H9 (cell line): ENCODE measurements at regions not wholly inside any gene's neighbourhood (a gene's known extent, or its start where the extent isn't known, plus 50 kb on each side); places are given as distances from the start of the nearest gene placed in this dataset.

ENCODE experiments used
- DNase-seq: peaks from one replicate; pipeline ENCODE4 v3.0.0-alpha.2; 2017
- H2AFZ ChIP-seq: one replicate; pipeline ENCODE4 v1.6.1; 2013; ENCODE audit warnings: mild to moderate bottlenecking, low read length, control low read depth, moderate library complexity
- H2AK5ac ChIP-seq: 2 replicates; pipeline ENCODE4 v1.6.1; 2013; ENCODE audit warnings: low read length, control low read depth, mixed read lengths; ENCODE audit not compliant: insufficient read length
- H2BK120ac ChIP-seq: one replicate; pipeline ENCODE4 v1.6.1; 2013; ENCODE audit warnings: low read depth, mild to moderate bottlenecking, low read length, control low read depth, inconsistent platforms; ENCODE audit not compliant: poor library complexity, severe bottlenecking
- H2BK12ac ChIP-seq: 2 replicates; pipeline ENCODE4 v1.6.1; 2013; ENCODE audit warnings: low read length, control low read depth, mixed read lengths, low read depth; ENCODE audit not compliant: insufficient read length
- H2BK15ac ChIP-seq: 2 replicates; pipeline ENCODE4 v1.6.1; 2013; ENCODE audit warnings: low read depth, low read length, control low read depth
- H2BK20ac ChIP-seq: one replicate; pipeline ENCODE4 v1.6.1; 2013; ENCODE audit warnings: low read depth, mild to moderate bottlenecking, low read length, control low read depth, inconsistent platforms; ENCODE audit not compliant: poor library complexity, severe bottlenecking
- H2BK5ac ChIP-seq: 2 replicates; pipeline ENCODE4 v1.6.1; 2013; ENCODE audit warnings: low read length, control low read depth, mixed read lengths; ENCODE audit not compliant: insufficient read length
- H3K14ac ChIP-seq: 2 replicates; pipeline ENCODE4 v1.6.1; 2013; ENCODE audit warnings: low read length, control low read depth; ENCODE audit not compliant: insufficient read depth
- H3K18ac ChIP-seq: 2 replicates; pipeline ENCODE4 v1.6.1; 2013; ENCODE audit warnings: low read depth, mild to moderate bottlenecking, mixed read lengths, low read length, control low read depth; ENCODE audit not compliant: insufficient read length
- H3K23ac ChIP-seq: 2 replicates; pipeline ENCODE4 v1.6.1; 2013; ENCODE audit warnings: low read length, control low read depth, mixed read lengths, low read depth; ENCODE audit not compliant: insufficient read length
- H3K23me2 ChIP-seq: 2 replicates; pipeline ENCODE4 v1.6.1; 2013; ENCODE audit warnings: low read depth, mild to moderate bottlenecking, mixed read lengths, low read length, control low read depth; ENCODE audit not compliant: insufficient read length, poor library complexity, severe bottlenecking
- H3K27ac ChIP-seq: 2 replicates; pipeline ENCODE4 v1.5.1; 2013; ENCODE audit warnings: low read length, control low read depth, mixed read lengths, low read depth; ENCODE audit not compliant: insufficient read length
- H3K27me3 ChIP-seq: 2 replicates; pipeline ENCODE4 v1.6.1; 2013; ENCODE audit warnings: low read length, control low read depth, inconsistent platforms; ENCODE audit not compliant: insufficient read depth
- H3K4ac ChIP-seq: 2 replicates; pipeline ENCODE4 v1.6.1; 2013; ENCODE audit warnings: low read depth, mild to moderate bottlenecking, control low read depth, inconsistent platforms, low read length, moderate library complexity
- H3K4me1 ChIP-seq: 2 replicates; pipeline ENCODE4 v1.6.1; 2013; ENCODE audit warnings: low read length, control low read depth, inconsistent platforms; ENCODE audit not compliant: insufficient read depth
- H3K4me2 ChIP-seq: 2 replicates; pipeline ENCODE4 v1.6.1; 2013; ENCODE audit warnings: low read length, control low read depth, mixed read lengths; ENCODE audit not compliant: insufficient read length, insufficient read depth
- H3K56ac ChIP-seq: 2 replicates; pipeline ENCODE4 v1.6.1; 2013; ENCODE audit warnings: low read depth, mild to moderate bottlenecking, mixed read lengths, low read length, control low read depth; ENCODE audit not compliant: insufficient read length
- H3K79me1 ChIP-seq: 2 replicates; pipeline ENCODE4 v1.6.1; 2013; ENCODE audit warnings: low read depth, mild to moderate bottlenecking, moderate library complexity, low read length, control low read depth, inconsistent platforms; ENCODE audit not compliant: insufficient read depth, poor library complexity, severe bottlenecking
- H3K79me2 ChIP-seq: 2 replicates; pipeline ENCODE4 v1.6.1; 2013; ENCODE audit warnings: low read length, control low read depth, inconsistent platforms; ENCODE audit not compliant: insufficient read depth
- H3K9ac ChIP-seq: 2 replicates; pipeline ENCODE4 v1.6.1; 2013; ENCODE audit warnings: low read length, control low read depth, mixed read lengths; ENCODE audit not compliant: insufficient read length; ENCODE audit errors: extremely low read depth
- H3K9me3 ChIP-seq: one replicate; pipeline ENCODE4 v1.6.1; 2013; ENCODE audit warnings: low read depth, low read length, inconsistent platforms; ENCODE audit not compliant: control insufficient read depth
- H3T11ph ChIP-seq: one replicate; pipeline ENCODE4 v1.6.1; 2013; ENCODE audit warnings: mild to moderate bottlenecking, low read length, control low read depth, inconsistent platforms
- H4K20me1 ChIP-seq: one replicate; pipeline ENCODE4 v1.6.1; 2013; ENCODE audit not compliant: control insufficient read depth, insufficient read length, insufficient read depth
- H4K5ac ChIP-seq: 2 replicates; pipeline ENCODE4 v1.6.1; 2013; ENCODE audit warnings: low read depth, mild to moderate bottlenecking, mixed read lengths, low read length, control low read depth; ENCODE audit not compliant: insufficient read length
- H4K8ac ChIP-seq: replicated peaks from 2 replicates; pipeline ENCODE4 v1.6.1; 2013; ENCODE audit warnings: low read length, control low read depth, mixed read lengths, low read depth; ENCODE audit not compliant: insufficient read length
- H4K91ac ChIP-seq: 2 replicates; pipeline ENCODE4 v1.6.1; 2013; ENCODE audit warnings: low read depth, mild to moderate bottlenecking, moderate library complexity, mixed read lengths, low read length, control low read depth; ENCODE audit not compliant: insufficient read length
- H3K27ac Mint-ChIP-seq, 3 experiments: 2 replicates in 2 of 3; 3 replicates in 1 of 3; pipeline ENCODE4 v1.8.0; 2020 to 2021; ENCODE audit warnings: mixed read lengths in 3 of 3, mild to moderate bottlenecking in 1 of 3, moderate library complexity in 1 of 3
- H3K27me3 Mint-ChIP-seq: 2 replicates; pipeline ENCODE4 v1.8.0; 2021; ENCODE audit warnings: low read depth, mild to moderate bottlenecking, moderate library complexity, mixed read lengths
- H3K36me3 Mint-ChIP-seq, 3 experiments: 2 replicates in 2 of 3; 3 replicates in 1 of 3; pipeline ENCODE4 v1.8.0; 2020 to 2021; ENCODE audit warnings: low read depth in 3 of 3, mixed read lengths in 3 of 3; ENCODE audit not compliant: insufficient read depth in 1 of 3
- H3K4me1 Mint-ChIP-seq, 2 experiments: 2 replicates each; pipeline ENCODE4 v1.8.0; 2020; ENCODE audit warnings: mixed read lengths in 2 of 2
- H3K4me3 Mint-ChIP-seq, 2 experiments: 2 replicates in 1 of 2; 3 replicates in 1 of 2; pipeline ENCODE4 v1.8.0; 2020 to 2021; ENCODE audit warnings: mild to moderate bottlenecking in 2 of 2, mixed read lengths in 2 of 2, moderate library complexity in 1 of 2
- H3K9me3 Mint-ChIP-seq, 2 experiments: 2 replicates in 1 of 2; 3 replicates in 1 of 2; pipeline ENCODE4 v1.8.0; 2020; ENCODE audit warnings: mild to moderate bottlenecking in 2 of 2, mixed read lengths in 2 of 2, moderate library complexity in 1 of 2
- WGBS: extraction: QIAGEN DNeasy Blood & Tissue Kit; methylation state at CpG from one replicate; pipeline ENCODE4 v1.1.7; 2013; ENCODE audit warnings: missing lambda C conversion rate, low lambda C conversion rate, mixed read lengths; ENCODE audit not compliant: insufficient read length; ENCODE audit errors: extremely low coverage; 5-methylcytosine and 5-hydroxymethylcytosine counted together
- TF ChIP-seq, protein P1 (sequence below): fragments of 200-600 bp; sonication (generic); conservative IDR thresholded peaks from 3 replicates; pipeline ENCODE4 v1.8.0; 2021; ENCODE audit warnings: antibody characterized with exemption, mild to moderate bottlenecking

DNA sequence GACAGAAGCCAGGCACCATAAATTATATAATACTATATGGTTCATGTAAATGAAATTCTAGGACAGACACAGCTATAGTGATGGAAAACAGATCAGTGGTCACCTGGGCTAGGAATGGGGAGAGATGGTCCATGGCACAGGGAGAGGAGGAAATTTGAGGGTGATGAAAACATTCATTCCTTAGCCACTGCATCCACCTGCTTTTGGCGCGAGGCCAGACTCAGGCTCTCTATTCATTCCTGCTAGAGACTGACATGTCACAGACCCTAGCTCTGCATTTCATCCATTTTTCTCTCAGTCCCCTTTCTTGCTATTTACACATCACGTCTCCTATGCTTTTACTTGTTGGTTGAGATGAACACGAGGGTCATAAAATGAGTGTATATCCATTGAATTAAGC, 628.3 kb upstream of the SLC10A2 start:
- Histone ChIP-seq H4K91ac (no peak overlapping the region), H3K79me2 (no peaks in the 10 kb centered on the region), H2BK120ac (no peak overlapping the region), H3K27ac (no peak overlapping the region), H3K4me2 (no peak overlapping the region), H2BK12ac (no peak overlapping the region), H3K27me3 (no peaks in the 10 kb centered on the region), H3K4me1 (peaks cover 3% of the 10 kb centered on the region; the same call in 1 of the 2 replicates), H4K8ac (no peak overlapping the region), H3K18ac (no peak overlapping the region), H4K5ac (no peak overlapping the region), H4K20me1 (no peaks in the 10 kb centered on the region), H3K79me1 (no peaks in the 10 kb centered on the region), H3K9me3 (no peaks in the 10 kb centered on the region), H3T11ph (no peak overlapping the region), H3K4ac (no peak overlapping the region), H3K9ac (no peak overlapping the region), H3K23ac (no peak overlapping the region), H2BK15ac (no peak overlapping the region), H2AK5ac (no peak overlapping the region), H2BK20ac (no peak overlapping the region), H2AFZ (no peak overlapping the region), H3K56ac (no peak overlapping the region), H3K23me2 (no peaks in the 10 kb centered on the region), H3K14ac (no peak overlapping the region), H2BK5ac (no peak overlapping the region)
- no peaks in the 10 kb centered on the region for H3K36me3 Mint-ChIP-seq
- 0 out of 7 replicates have a peak overlapping the region, but pooled peaks of 1 of the 3 experiments have one; percentile 32 for H3K27ac Mint-ChIP-seq
- TF ChIP-seq, protein P1, sequence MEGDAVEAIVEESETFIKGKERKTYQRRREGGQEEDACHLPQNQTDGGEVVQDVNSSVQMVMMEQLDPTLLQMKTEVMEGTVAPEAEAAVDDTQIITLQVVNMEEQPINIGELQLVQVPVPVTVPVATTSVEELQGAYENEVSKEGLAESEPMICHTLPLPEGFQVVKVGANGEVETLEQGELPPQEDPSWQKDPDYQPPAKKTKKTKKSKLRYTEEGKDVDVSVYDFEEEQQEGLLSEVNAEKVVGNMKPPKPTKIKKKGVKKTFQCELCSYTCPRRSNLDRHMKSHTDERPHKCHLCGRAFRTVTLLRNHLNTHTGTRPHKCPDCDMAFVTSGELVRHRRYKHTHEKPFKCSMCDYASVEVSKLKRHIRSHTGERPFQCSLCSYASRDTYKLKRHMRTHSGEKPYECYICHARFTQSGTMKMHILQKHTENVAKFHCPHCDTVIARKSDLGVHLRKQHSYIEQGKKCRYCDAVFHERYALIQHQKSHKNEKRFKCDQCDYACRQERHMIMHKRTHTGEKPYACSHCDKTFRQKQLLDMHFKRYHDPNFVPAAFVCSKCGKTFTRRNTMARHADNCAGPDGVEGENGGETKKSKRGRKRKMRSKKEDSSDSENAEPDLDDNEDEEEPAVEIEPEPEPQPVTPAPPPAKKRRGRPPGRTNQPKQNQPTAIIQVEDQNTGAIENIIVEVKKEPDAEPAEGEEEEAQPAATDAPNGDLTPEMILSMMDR: no peak
- H3K9me3 Mint-ChIP-seq: no peaks in the 10 kb centered on the region
- H3K27me3 Mint-ChIP-seq: no peaks in the 10 kb centered on the region
- peaks cover 18 to 36% of the 10 kb centered on the region in 2 experiments for H3K4me1 Mint-ChIP-seq
- WGBS: no CpG with 5 or more reads among the region's 4 CpGs
- DNase-seq: no peak
- H3K4me3 Mint-ChIP-seq: no peak overlapping the region
